ENCODE measurements at regions not wholly inside any gene's neighbourhood (a gene's known extent, or its start where the extent isn't known, plus 50 kb on each side); places are given as distances from the start of the nearest gene placed in this dataset.

GRCh38 chr10:22825841-22826240 is 102.0 kb upstream of the ARMC3 start (continued):
- peak; percentile 51 for TF ChIP-seq ZBTB40 (IDR thresholded peaks at IDR 0.05)
- TF ChIP-seq ZBTB40 (CRISPR knock-in tag; IDR thresholded peaks at IDR 0.05) = no peak
- TF ChIP-seq, protein P1, sequence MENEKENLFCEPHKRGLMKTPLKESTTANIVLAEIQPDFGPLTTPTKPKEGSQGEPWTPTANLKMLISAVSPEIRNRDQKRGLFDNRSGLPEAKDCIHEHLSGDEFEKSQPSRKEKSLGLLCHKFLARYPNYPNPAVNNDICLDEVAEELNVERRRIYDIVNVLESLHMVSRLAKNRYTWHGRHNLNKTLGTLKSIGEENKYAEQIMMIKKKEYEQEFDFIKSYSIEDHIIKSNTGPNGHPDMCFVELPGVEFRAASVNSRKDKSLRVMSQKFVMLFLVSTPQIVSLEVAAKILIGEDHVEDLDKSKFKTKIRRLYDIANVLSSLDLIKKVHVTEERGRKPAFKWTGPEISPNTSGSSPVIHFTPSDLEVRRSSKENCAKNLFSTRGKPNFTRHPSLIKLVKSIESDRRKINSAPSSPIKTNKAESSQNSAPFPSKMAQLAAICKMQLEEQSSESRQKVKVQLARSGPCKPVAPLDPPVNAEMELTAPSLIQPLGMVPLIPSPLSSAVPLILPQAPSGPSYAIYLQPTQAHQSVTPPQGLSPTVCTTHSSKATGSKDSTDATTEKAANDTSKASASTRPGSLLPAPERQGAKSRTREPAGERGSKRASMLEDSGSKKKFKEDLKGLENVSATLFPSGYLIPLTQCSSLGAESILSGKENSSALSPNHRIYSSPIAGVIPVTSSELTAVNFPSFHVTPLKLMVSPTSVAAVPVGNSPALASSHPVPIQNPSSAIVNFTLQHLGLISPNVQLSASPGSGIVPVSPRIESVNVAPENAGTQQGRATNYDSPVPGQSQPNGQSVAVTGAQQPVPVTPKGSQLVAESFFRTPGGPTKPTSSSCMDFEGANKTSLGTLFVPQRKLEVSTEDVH (IDR thresholded peaks at IDR 0.05; ENCODE audit: low read depth, partially characterized antibody) = no peak
- TF ChIP-seq RNF219 (CRISPR knock-in tag; IDR thresholded peaks at IDR 0.05) = no peak
- TF ChIP-seq CC2D1A (IDR thresholded peaks at IDR 0.05) = peak; percentile 78; the same call in 1 of the 2 replicates
- peak; percentile 66 for TF ChIP-seq GABPA (tag; conservative IDR thresholded peaks at IDR 0.05; ENCODE audit: low read depth)
- peak; percentile 44; the same call in 1 of the 2 replicates for TF ChIP-seq VEZF1 (CRISPR knock-in tag; IDR thresholded peaks at IDR 0.05)
- TF ChIP-seq NR2C2 (CRISPR knock-in tag; IDR thresholded peaks at IDR 0.05) = no peak
- no peak for TF ChIP-seq NR2C2 (tag; IDR thresholded peaks at IDR 0.05)
- TF ChIP-seq ZNF699 (CRISPR knock-in tag; IDR thresholded peaks at IDR 0.05; ENCODE audit: insufficient replicate concordance) = no peak
- no peak for TF ChIP-seq HDGF (IDR thresholded peaks at IDR 0.05)
